ENCODE measurements at regions not wholly inside any gene's neighbourhood (a gene's known extent, or its start where the extent isn't known, plus 50 kb on each side); places are given as distances from the start of the nearest gene placed in this dataset.

GRCh38 chr7:91348711-91349110 lies 84.5 kb downstream of the FZD1 start:
- H3K4me3 ChIP-seq (ENCODE audit: low read depth, low read length), result no peak overlapping the region
- H3K36me3 ChIP-seq (ENCODE audit: control insufficient read depth in 2 of 2, insufficient read depth in 1 of 2, low read length in 2 of 2), result no peaks in the 10 kb centered on the region
- no peaks in the 10 kb centered on the region for H3K9me3 ChIP-seq (ENCODE audit: control insufficient read depth, insufficient read depth, low read depth, low read length)
- no peak for TF ChIP-seq TRIM28 (IDR thresholded peaks at IDR 0.05; ENCODE audit: borderline replicate concordance, low read length)
- H3K4me1 ChIP-seq (ENCODE audit: control insufficient read depth, insufficient read depth, low read length), result no peaks in the 10 kb centered on the region
- no peak overlapping the region for H3K27ac ChIP-seq (ENCODE audit: extremely low read depth, low read depth, low read length)
- ChIA-PET POLR2A (no interaction called here), CTCF (no interaction called here)

- Histone ChIP-seq H3K27ac (ENCODE audit: extremely low read depth, low read depth, low read length) (no peak overlapping the region), H3K36me3 (ENCODE audit: control insufficient read depth in 2 of 2, insufficient read depth in 1 of 2, low read length in 2 of 2) (no peaks in the 10 kb centered on the region), H3K4me3 (ENCODE audit: low read depth, low read length) (no peak overlapping the region), H3K9me3 (ENCODE audit: control insufficient read depth, insufficient read depth, low read depth, low read length) (no peaks in the 10 kb centered on the region), H3K4me1 (ENCODE audit: control insufficient read depth, insufficient read depth, low read length) (no peaks in the 10 kb centered on the region)
- TF ChIP-seq ZNF561 (tag by site-specific recombination; IDR thresholded peaks at IDR 0.05; ENCODE audit: borderline replicate concordance), result no peak
- CTCF ChIA-PET, result no interaction called here
- POLR2A ChIA-PET, result no interaction called here
Measured at GRCh38 chr7:91351374-91351773, 87.1 kb downstream of the FZD1 start.

- H3K4me3 ChIP-seq (ENCODE audit: low read depth, low read length), result no peak overlapping the region
- ChIA-PET CTCF (no interaction called here), POLR2A (no interaction called here)
Measured at GRCh38 chr7:91352091-91352490, 87.9 kb downstream of the FZD1 start.

More at GRCh38 chr7:91352091-91352490, 87.9 kb downstream of the FZD1 start:
- TF ChIP-seq ZNF776 (tag by site-specific recombination; IDR thresholded peaks at IDR 0.05; ENCODE audit: borderline replicate concordance), result no peak
- TF ChIP-seq ZNF121 (tag by site-specific recombination; IDR thresholded peaks at IDR 0.05), result no peak
- TF ChIP-seq TSHZ1 (tag by site-specific recombination; IDR thresholded peaks at IDR 0.05; ENCODE audit: borderline replicate concordance), result no peak
- no peak for TF ChIP-seq ZFP41 (tag by site-specific recombination; IDR thresholded peaks at IDR 0.05; ENCODE audit: borderline replicate concordance)
- no peak for TF ChIP-seq ZNF23 (tag by site-specific recombination; IDR thresholded peaks at IDR 0.05; ENCODE audit: borderline replicate concordance)
- TF ChIP-seq ZNF473 (tag by site-specific recombination; IDR thresholded peaks at IDR 0.05), result no peak
- no peak for TF ChIP-seq BCL6B (tag by site-specific recombination; IDR thresholded peaks at IDR 0.05)
- no peak for TF ChIP-seq ZNF501 (tag by site-specific recombination; IDR thresholded peaks at IDR 0.05)
- TF ChIP-seq EGR2 (tag by site-specific recombination; IDR thresholded peaks at IDR 0.05; ENCODE audit: low read depth), result no peak
- TF ChIP-seq REPIN1 (tag by site-specific recombination; IDR thresholded peaks at IDR 0.05; ENCODE audit: low read depth), result no peak
- no peak for TF ChIP-seq MYNN (tag by site-specific recombination; IDR thresholded peaks at IDR 0.05; ENCODE audit: borderline replicate concordance)
- no peak for TF ChIP-seq KLF10 (tag by site-specific recombination; IDR thresholded peaks at IDR 0.05)
- no peak for TF ChIP-seq ZNF677 (tag by site-specific recombination; IDR thresholded peaks at IDR 0.05)
- TF ChIP-seq GLIS2 (tag by site-specific recombination; IDR thresholded peaks at IDR 0.05), result no peak
- TF ChIP-seq KLF1 (tag by site-specific recombination; IDR thresholded peaks at IDR 0.05), result no peak
- TF ChIP-seq ELK4 (IDR thresholded peaks at IDR 0.05; ENCODE audit: borderline replicate concordance, low read depth, low read length), result no peak
- no peak overlapping the region for H3K27ac ChIP-seq (ENCODE audit: extremely low read depth, low read depth, low read length)
- no peaks in the 10 kb centered on the region for H3K36me3 ChIP-seq (ENCODE audit: control insufficient read depth in 2 of 2, insufficient read depth in 1 of 2, low read length in 2 of 2)
- no peaks in the 10 kb centered on the region for H3K4me1 ChIP-seq (ENCODE audit: control insufficient read depth, insufficient read depth, low read length)
- no peaks in the 10 kb centered on the region for H3K9me3 ChIP-seq (ENCODE audit: control insufficient read depth, insufficient read depth, low read depth, low read length)
